ENCODE measurements at regions not wholly inside any gene's neighbourhood (a gene's known extent, or its start where the extent isn't known, plus 50 kb on each side); places are given as distances from the start of the nearest gene placed in this dataset.

GRCh38 chr3:178336336-178336735 is 199.9 kb upstream of the KCNMB2 start:
- TF ChIP-seq CTCF (IDR thresholded peaks at IDR 0.05) (no peak), POLR2A (IDR thresholded peaks at IDR 0.05) (no peak)

Measured in thyroid gland (tissue), 4 donors.